Glutamatergic neuron (in vitro differentiated cells): ENCODE measurements at regions not wholly inside any gene's neighbourhood (a gene's known extent, or its start where the extent isn't known, plus 50 kb on each side); places are given as distances from the start of the nearest gene placed in this dataset.

ENCODE experiments used
- DNase-seq: peaks from one replicate; pipeline ENCODE4 v3.0.0; 2022
- H3K27ac Mint-ChIP-seq: one replicate; pipeline ENCODE4 v1.8.0; 2020; ENCODE audit warnings: mild to moderate bottlenecking, mixed read lengths, inconsistent platforms; ENCODE audit not compliant: unreplicated experiment
- H3K27me3 Mint-ChIP-seq: one replicate; pipeline ENCODE4 v1.8.0; 2020; ENCODE audit warnings: mild to moderate bottlenecking, moderate library complexity, mixed read lengths, inconsistent platforms; ENCODE audit not compliant: unreplicated experiment
- H3K36me3 Mint-ChIP-seq: one replicate; pipeline ENCODE4 v1.8.0; 2020; ENCODE audit warnings: mild to moderate bottlenecking, mixed read lengths, inconsistent platforms; ENCODE audit not compliant: unreplicated experiment
- H3K4me1 Mint-ChIP-seq: one replicate; pipeline ENCODE4 v1.8.0; 2020; ENCODE audit warnings: mild to moderate bottlenecking, low read depth, mixed read lengths, inconsistent platforms; ENCODE audit not compliant: unreplicated experiment
- H3K4me3 Mint-ChIP-seq: one replicate; pipeline ENCODE4 v1.8.0; 2020; ENCODE audit warnings: mild to moderate bottlenecking, mixed read lengths, inconsistent platforms; ENCODE audit not compliant: unreplicated experiment
- H3K9me3 Mint-ChIP-seq: one replicate; pipeline ENCODE4 v1.8.0; 2020; ENCODE audit warnings: mild to moderate bottlenecking, moderate library complexity, mixed read lengths, inconsistent platforms; ENCODE audit not compliant: unreplicated experiment
- CTCF ChIP-seq: fragments of 200-600 bp; sonication (generic); IDR thresholded peaks from one replicate; pipeline ENCODE4 v1.5.0; 2021; ENCODE audit not compliant: partially characterized antibody, unreplicated experiment

DNA sequence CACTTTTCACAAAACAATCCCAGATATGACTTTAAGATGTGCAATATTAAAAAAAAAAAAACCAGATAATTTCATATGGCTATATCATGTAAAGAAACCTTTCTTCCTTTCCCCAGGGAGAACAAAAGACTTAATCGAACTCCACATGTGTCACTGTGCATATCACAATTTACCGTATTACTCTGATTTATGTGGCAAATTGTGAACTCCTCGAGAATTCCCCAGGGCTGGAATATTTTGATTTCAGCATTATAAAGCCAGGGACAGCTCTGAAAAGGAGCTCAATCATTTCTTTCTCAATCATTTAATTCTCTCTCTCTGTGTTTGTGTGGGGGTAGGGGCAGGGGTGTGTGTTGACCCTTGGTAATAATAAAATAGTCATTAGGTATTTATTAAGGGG lies 165.8 kb downstream of the TDRD15 start:
- no peak for TF ChIP-seq CTCF
- Mint-ChIP-seq H3K4me1 (peaks cover 6% of the 10 kb centered on the region), H3K4me3 (no peak overlapping the region), H3K27me3 (no peaks in the 10 kb centered on the region), H3K9me3 (no peaks in the 10 kb centered on the region), H3K36me3 (no peaks in the 10 kb centered on the region), H3K27ac (no peak overlapping the region)
- DNase-seq: no peak

DNA sequence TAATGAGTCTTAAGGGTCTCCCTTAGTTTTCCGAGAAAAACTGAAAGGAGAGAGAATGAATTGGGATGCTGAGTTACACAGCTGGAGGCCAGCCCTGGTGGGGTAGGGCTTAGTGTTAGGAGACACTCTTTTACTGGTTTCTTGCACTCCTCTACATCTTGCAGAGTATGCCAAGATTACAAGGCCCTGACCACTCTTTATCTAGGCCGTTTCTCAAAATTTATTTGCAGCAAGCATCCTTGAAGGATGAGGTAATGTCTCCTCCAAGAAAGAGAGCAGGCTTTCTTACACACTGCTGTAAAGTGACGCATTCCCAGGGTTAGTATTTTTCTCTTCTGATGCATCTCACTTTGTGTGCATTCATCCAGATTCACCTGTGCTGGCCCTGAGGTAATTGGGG lies 166.2 kb downstream of the TDRD15 start:
- Mint-ChIP-seq H3K4me3 (no peak overlapping the region), H3K9me3 (no peaks in the 10 kb centered on the region), H3K27me3 (no peaks in the 10 kb centered on the region), H3K4me1 (peaks cover 6% of the 10 kb centered on the region), H3K27ac (no peak overlapping the region), H3K36me3 (no peaks in the 10 kb centered on the region)
- no peak for TF ChIP-seq CTCF
- DNase-seq: no peak

GRCh38 chr2:21291426-21291825 lies 167.7 kb downstream of the TDRD15 start:
- no peak overlapping the region for H3K4me3 Mint-ChIP-seq
- H3K27ac Mint-ChIP-seq: no peak overlapping the region
- DNase-seq: no peak
- no peaks in the 10 kb centered on the region for H3K36me3 Mint-ChIP-seq
- no peak for TF ChIP-seq CTCF
- H3K9me3 Mint-ChIP-seq: no peaks in the 10 kb centered on the region
- H3K27me3 Mint-ChIP-seq: no peaks in the 10 kb centered on the region
- peaks cover 6% of the 10 kb centered on the region for H3K4me1 Mint-ChIP-seq

- no peaks in the 10 kb centered on the region for H3K36me3 Mint-ChIP-seq
- H3K27ac Mint-ChIP-seq: no peak overlapping the region
- H3K4me3 Mint-ChIP-seq: no peak overlapping the region
- H3K4me1 Mint-ChIP-seq: peaks cover 6% of the 10 kb centered on the region
- peaks cover 3% of the 10 kb centered on the region for H3K9me3 Mint-ChIP-seq
- no peak for DNase-seq
- no peaks in the 10 kb centered on the region for H3K27me3 Mint-ChIP-seq
- no peak for TF ChIP-seq CTCF
These were observed 170.7 kb downstream of the TDRD15 start for GRCh38 chr2:21294446-21294845.

- no peaks in the 10 kb centered on the region for H3K27me3 Mint-ChIP-seq
- peaks cover 9% of the 10 kb centered on the region for H3K4me1 Mint-ChIP-seq
- H3K36me3 Mint-ChIP-seq: no peaks in the 10 kb centered on the region
- DNase-seq: no peak
- peaks cover 3% of the 10 kb centered on the region for H3K9me3 Mint-ChIP-seq
- no peak for TF ChIP-seq CTCF
- H3K27ac Mint-ChIP-seq: no peak overlapping the region
- H3K4me3 Mint-ChIP-seq: no peak overlapping the region
These were observed 175.6 kb downstream of the TDRD15 start for GRCh38 chr2:21299411-21299810.
